CD4-positive, alpha-beta T cell treated with Interferon gamma for 1 hour (primary cell): ENCODE measurements at regions not wholly inside any gene's neighbourhood (a gene's known extent, or its start where the extent isn't known, plus 50 kb on each side); places are given as distances from the start of the nearest gene placed in this dataset.
"Not testable (repeated sequence)": the region's sequence is repeated elsewhere in the genome, so short reads cannot be mapped to it uniquely, and the experiment has no call there.

Source experiments
- DNase-seq: peaks from one replicate; pipeline ENCODE4 v3.0.0-alpha.2; 2020

DNA sequence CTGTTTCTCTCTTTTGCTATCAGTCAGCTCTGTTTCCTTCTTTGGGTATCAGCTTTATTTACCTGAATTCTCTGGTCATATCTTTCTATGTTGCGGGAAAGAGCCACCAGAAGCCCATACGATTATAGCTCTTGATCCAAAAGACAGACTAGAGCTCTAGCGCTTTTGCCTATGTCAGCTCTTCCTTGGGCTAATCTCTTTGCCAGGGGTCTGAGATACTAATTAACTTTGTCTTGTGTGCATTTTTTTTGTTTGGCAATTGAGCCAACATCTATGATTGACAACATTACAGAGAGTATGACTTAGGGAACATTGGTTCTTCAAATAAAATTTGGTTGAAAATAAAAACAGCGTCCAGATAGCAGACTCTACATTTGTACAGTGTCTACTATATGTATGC is 603.0 kb downstream of the KCTD16 start:
- DNase-seq: no peak

GRCh38 chr5:144771802-144772201 is 601.1 kb downstream of the KCTD16 start:
- DNase-seq: no peak

GRCh38 chr5:144742361-144742760 is 571.7 kb downstream of the KCTD16 start:
- no peak for DNase-seq

DNA sequence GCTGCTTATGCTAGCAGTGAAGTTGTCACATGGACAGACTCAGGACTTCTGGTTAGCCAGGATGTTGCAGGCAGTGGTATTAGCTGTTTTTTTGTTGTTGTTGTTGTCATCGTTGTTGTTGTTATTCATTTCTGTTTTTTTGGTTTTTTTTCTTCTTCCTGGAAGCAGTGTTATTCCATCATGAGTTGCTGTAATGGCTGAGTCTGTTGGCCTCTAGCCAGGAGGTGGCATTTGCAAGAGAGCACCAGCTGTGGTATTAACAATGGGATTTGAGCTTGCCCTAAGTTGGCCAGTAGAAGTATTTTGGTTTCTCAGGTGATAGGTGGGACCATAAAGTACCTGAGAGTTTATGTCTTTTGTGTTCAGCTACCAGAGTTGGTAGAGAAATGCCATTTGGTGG is 561.1 kb downstream of the KCTD16 start:
- no peak for DNase-seq

GRCh38 chr5:144712090-144712489 is 541.4 kb downstream of the KCTD16 start:
- DNase-seq: no peak

DNA sequence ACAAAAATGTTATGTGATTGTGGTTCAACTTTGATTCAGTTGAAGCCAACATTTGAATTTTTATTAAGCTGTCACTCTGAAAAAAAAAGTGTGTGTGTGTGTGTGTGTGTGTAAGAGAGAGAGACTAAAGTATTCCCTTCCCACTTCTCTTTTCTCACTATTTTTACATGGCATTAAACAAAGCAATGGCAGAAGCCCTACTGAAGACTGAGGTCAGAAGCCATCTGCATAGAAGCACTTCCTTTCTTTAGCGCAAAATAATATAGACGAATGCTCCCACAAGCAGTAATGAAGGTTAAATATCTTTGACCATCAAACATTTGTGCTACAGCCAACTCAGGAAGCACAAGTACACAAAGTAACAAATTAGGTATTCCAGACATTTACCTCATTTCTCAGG is 540.5 kb downstream of the KCTD16 start:
- no peak for DNase-seq

DNA sequence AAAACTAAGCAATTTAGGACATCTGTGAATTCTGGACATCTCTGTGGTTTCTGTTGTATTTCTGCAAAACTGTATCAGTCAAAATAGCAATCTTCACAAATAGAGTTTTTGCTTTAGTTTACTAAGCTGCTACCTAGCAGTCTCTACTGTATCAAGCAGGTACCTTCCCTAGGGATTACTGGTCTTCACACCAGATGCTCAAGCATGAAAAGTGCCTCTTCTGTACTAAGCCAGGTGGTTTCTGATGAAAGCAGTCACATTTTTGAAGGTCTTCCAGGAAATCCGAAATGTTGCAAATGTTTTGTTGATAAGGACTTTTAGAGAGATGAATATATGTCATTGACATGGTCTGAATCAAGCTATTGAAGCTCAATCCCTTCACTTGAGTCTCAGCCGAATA is 540.0 kb downstream of the KCTD16 start:
- DNase-seq: no peak

DNA sequence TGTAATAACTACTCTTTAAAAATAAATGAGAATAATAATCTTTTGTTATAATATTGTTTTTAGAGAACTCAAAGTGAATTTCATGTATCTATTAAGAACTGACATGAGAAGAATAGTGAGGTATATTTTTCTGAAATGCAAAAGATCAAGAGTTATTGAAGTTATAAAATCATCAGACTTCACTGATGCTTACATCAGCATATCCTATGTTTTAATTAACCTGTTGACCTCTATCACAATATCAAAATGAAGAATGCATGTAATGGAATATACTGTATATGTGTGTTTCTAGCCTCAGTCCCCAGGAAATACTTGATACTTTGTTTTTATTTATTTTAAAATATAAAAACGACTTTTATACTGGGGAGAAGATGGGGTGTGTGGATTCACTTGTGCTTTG is 533.1 kb downstream of the KCTD16 start:
- DNase-seq: no peak

DNA sequence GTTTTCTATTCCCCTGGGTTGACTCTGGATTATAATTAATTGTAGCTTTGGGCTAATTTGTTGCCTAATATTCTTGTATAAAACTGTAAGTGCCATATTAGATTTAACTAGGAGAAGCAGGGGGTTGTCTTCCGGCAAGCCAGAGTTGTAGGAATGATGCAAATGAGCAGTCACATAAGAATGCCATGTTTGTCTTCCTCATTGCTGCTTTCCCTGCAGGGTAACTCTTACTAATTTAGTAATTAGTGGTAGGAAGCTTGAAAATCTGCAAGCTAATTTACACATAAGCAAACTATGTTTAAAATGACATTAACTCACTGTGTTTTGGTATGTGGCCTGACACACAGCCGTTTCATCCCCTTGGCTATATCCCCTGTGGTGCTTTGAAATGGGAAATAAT is 527.8 kb downstream of the KCTD16 start:
- DNase-seq: no peak

GRCh38 chr5:144697847-144698262 is 527.2 kb downstream of the KCTD16 start:
- DNase-seq: no peak

GRCh38 chr5:144691936-144692335 is 521.3 kb downstream of the KCTD16 start:
- DNase-seq: no peak

GRCh38 chr5:144684899-144685298 is 514.2 kb downstream of the KCTD16 start:
- DNase-seq: no peak

DNA sequence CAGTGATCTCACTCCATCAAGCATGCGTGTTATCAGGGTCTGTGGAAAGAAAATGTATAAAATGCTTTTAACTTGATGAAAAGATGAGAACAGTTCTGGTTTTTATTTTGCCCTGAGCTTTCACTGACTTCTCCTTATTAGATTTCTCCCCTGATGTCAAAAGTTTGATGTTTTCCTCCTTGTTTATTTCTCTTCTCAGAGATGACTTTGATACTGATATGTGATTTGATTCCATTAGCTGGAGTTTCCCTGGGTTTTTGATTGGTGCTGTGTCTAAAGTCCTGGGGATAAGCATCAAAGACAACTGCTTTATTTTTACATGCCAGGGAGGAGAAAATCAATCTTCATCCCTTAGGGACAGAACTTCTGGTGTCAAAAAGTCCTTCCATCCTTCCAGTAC is 510.0 kb downstream of the KCTD16 start:
- no peak for DNase-seq

DNA sequence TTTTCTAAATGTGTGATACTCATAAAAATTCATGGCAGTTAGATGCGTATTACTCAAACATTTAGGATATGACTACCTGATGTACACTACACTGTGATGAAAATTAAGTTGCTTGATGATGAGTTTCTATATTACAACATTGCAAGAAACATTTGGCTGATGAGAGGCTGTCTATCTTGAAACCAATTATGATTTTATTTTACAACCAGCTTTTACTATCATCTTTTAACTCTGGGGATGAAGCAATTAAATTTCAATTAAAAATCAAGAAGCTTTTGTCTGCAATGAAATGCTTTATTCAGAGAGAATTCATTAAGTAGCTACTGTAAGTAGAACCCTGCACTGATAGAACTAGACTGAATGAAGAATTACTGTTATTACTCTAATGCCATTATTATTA is 500.4 kb downstream of the KCTD16 start:
- no peak for DNase-seq

GRCh38 chr5:144659634-144660227 is 489.1 kb downstream of the KCTD16 start:
- DNase-seq: no peak

GRCh38 chr5:144644317-144644716 is 473.6 kb downstream of the KCTD16 start:
- DNase-seq: no peak

GRCh38 chr5:144638787-144639186 is 468.1 kb downstream of the KCTD16 start:
- no peak for DNase-seq

GRCh38 chr5:144634138-144634537 is 463.5 kb downstream of the KCTD16 start:
- no peak for DNase-seq

DNA sequence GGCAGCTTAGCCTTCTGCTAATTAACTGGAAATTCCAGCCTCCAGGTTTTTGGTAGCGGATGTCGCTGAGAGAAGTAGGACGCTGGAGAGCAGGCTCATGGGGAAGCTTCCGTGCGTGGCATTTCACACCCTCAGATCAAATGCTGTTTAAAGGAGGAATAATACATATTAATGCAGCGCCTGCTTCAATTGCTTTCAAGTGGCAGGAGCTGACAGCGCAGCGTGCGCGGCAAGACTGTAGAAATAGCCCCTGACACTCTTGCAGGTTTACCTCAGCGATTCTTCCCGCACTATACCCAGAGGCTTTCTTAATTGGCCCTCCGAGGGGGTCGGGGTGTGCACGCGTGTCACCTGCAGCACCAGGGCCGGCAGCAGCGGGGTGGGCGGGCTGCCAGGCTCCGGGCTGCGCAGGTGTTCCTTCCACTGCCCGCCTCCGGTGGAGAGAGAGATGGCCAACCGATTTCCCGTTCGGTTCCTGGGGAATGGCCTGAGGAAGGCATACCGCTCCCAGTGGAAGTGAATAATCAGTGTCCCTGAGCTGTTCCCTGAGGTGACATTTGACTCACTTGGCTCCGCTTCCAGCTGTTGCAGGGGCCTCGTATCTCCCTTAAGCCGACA is 427.9 kb downstream of the KCTD16 start:
- no peak for DNase-seq

DNA sequence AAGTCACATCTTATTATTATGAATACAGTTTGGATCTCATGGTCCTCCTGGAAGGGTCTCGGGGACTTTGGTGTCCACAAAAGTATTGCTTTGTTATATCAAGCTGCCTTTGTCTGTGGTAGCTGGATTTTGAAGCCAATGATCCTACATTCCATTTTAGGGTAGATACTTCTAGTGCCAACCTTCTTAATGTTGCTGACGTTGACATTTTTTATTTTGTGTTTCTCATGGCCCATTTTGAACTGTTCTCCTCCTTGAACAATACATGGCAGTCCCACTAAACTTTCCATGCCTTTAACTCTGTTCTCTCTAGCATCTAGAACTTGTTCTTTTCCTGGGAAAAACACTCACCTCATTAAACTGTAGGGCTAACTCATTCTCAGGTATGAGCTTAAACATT is 425.8 kb downstream of the KCTD16 start:
- DNase-seq: no peak

GRCh38 chr5:144594919-144595318 is 424.2 kb downstream of the KCTD16 start:
- DNase-seq: no peak

- DNase-seq: not testable (repeated sequence)
Measured at GRCh38 chr5:144594234-144594633, 423.6 kb downstream of the KCTD16 start.

- no peak for DNase-seq
Measured at GRCh38 chr5:144585681-144586080, 415.0 kb downstream of the KCTD16 start.

- DNase-seq: no peak
Measured at GRCh38 chr5:144583541-144584449, 413.1 kb downstream of the KCTD16 start.
